ENCODE measurements at regions not wholly inside any gene's neighbourhood (a gene's known extent, or its start where the extent isn't known, plus 50 kb on each side); places are given as distances from the start of the nearest gene placed in this dataset.

- no peaks in the 10 kb centered on the region for H3K27me3 ChIP-seq (ENCODE audit: control insufficient read depth in 1 of 2, insufficient read depth in 2 of 2, low read length in 2 of 2)
- H3K4me3 ChIP-seq (ENCODE audit: low read depth in 1 of 2, low read length in 2 of 2): no peak overlapping the region
- no peak overlapping the region for H3K9ac ChIP-seq (ENCODE audit: low read length)
- no peaks in the 10 kb centered on the region for H3K36me3 ChIP-seq (ENCODE audit: insufficient read depth, low read length)
- H3K9me3 ChIP-seq (ENCODE audit: low read length): no peaks in the 10 kb centered on the region
- no peaks in the 10 kb centered on the region for H3K4me1 ChIP-seq (ENCODE audit: insufficient read depth, low read length)
- no peak overlapping the region for H3K27ac ChIP-seq (ENCODE audit: low read depth, low read length)
Measured at GRCh38 chr6:51336185-51336584, 517.5 kb downstream of the TFAP2B start.

- Histone ChIP-seq H3K36me3 (ENCODE audit: insufficient read depth, low read length) (no peaks in the 10 kb centered on the region), H3K4me1 (ENCODE audit: insufficient read depth, low read length) (no peaks in the 10 kb centered on the region), H3K9me3 (ENCODE audit: low read length) (no peaks in the 10 kb centered on the region), H3K27ac (ENCODE audit: low read depth, low read length) (no peak overlapping the region), H3K9ac (ENCODE audit: low read length) (no peak overlapping the region), H3K27me3 (ENCODE audit: control insufficient read depth in 1 of 2, insufficient read depth in 2 of 2, low read length in 2 of 2) (no peaks in the 10 kb centered on the region), H3K4me3 (ENCODE audit: low read depth in 1 of 2, low read length in 2 of 2) (no peak overlapping the region)
Measured at GRCh38 chr6:51337277-51337676, 518.6 kb downstream of the TFAP2B start.

GRCh38 chr6:51339108-51339507 lies 520.4 kb downstream of the TFAP2B start:
- Histone ChIP-seq H3K9ac (ENCODE audit: low read length) (no peak overlapping the region), H3K27me3 (ENCODE audit: control insufficient read depth in 1 of 2, insufficient read depth in 2 of 2, low read length in 2 of 2) (no peaks in the 10 kb centered on the region), H3K36me3 (ENCODE audit: insufficient read depth, low read length) (no peaks in the 10 kb centered on the region), H3K9me3 (ENCODE audit: low read length) (no peaks in the 10 kb centered on the region), H3K4me3 (ENCODE audit: low read depth in 1 of 2, low read length in 2 of 2) (no peak overlapping the region), H3K27ac (ENCODE audit: low read depth, low read length) (no peak overlapping the region), H3K4me1 (ENCODE audit: insufficient read depth, low read length) (no peaks in the 10 kb centered on the region)

- H3K27ac ChIP-seq (ENCODE audit: low read depth, low read length): no peak overlapping the region
- no peaks in the 10 kb centered on the region for H3K4me1 ChIP-seq (ENCODE audit: insufficient read depth, low read length)
- H3K36me3 ChIP-seq (ENCODE audit: insufficient read depth, low read length): no peaks in the 10 kb centered on the region
- H3K9me3 ChIP-seq (ENCODE audit: low read length): no peaks in the 10 kb centered on the region
- no peak overlapping the region for H3K9ac ChIP-seq (ENCODE audit: low read length)
- H3K27me3 ChIP-seq (ENCODE audit: control insufficient read depth in 1 of 2, insufficient read depth in 2 of 2, low read length in 2 of 2): no peaks in the 10 kb centered on the region
- H3K4me3 ChIP-seq (ENCODE audit: low read depth in 1 of 2, low read length in 2 of 2): no peak overlapping the region
Measured at GRCh38 chr6:51339728-51340127, 521.1 kb downstream of the TFAP2B start.

- H3K4me3 ChIP-seq (ENCODE audit: low read depth in 1 of 2, low read length in 2 of 2): no peak overlapping the region
- H3K9me3 ChIP-seq (ENCODE audit: low read length): no peaks in the 10 kb centered on the region
- no peak overlapping the region for H3K9ac ChIP-seq (ENCODE audit: low read length)
- H3K27ac ChIP-seq (ENCODE audit: low read depth, low read length): no peak overlapping the region
- no peaks in the 10 kb centered on the region for H3K36me3 ChIP-seq (ENCODE audit: insufficient read depth, low read length)
- no peaks in the 10 kb centered on the region for H3K4me1 ChIP-seq (ENCODE audit: insufficient read depth, low read length)
- H3K27me3 ChIP-seq (ENCODE audit: control insufficient read depth in 1 of 2, insufficient read depth in 2 of 2, low read length in 2 of 2): no peaks in the 10 kb centered on the region
Measured at GRCh38 chr6:51342393-51342792, 523.7 kb downstream of the TFAP2B start.

- H3K4me1 ChIP-seq (ENCODE audit: insufficient read depth, low read length): no peaks in the 10 kb centered on the region
- H3K4me3 ChIP-seq (ENCODE audit: low read depth in 1 of 2, low read length in 2 of 2): no peak overlapping the region
- no peaks in the 10 kb centered on the region for H3K36me3 ChIP-seq (ENCODE audit: insufficient read depth, low read length)
- H3K9ac ChIP-seq (ENCODE audit: low read length): no peak overlapping the region
- H3K27ac ChIP-seq (ENCODE audit: low read depth, low read length): no peak overlapping the region
- no peaks in the 10 kb centered on the region for H3K9me3 ChIP-seq (ENCODE audit: low read length)
- no peaks in the 10 kb centered on the region for H3K27me3 ChIP-seq (ENCODE audit: control insufficient read depth in 1 of 2, insufficient read depth in 2 of 2, low read length in 2 of 2)
Measured at GRCh38 chr6:51349857-51350256, 531.2 kb downstream of the TFAP2B start.

GRCh38 chr6:51350308-51350904 lies 531.7 kb downstream of the TFAP2B start:
- no peak overlapping the region for H3K27ac ChIP-seq (ENCODE audit: low read depth, low read length)
- no peaks in the 10 kb centered on the region for H3K4me1 ChIP-seq (ENCODE audit: insufficient read depth, low read length)
- no peak overlapping the region for H3K4me3 ChIP-seq (ENCODE audit: low read depth in 1 of 2, low read length in 2 of 2)
- no peak overlapping the region for H3K9ac ChIP-seq (ENCODE audit: low read length)
- no peaks in the 10 kb centered on the region for H3K27me3 ChIP-seq (ENCODE audit: control insufficient read depth in 1 of 2, insufficient read depth in 2 of 2, low read length in 2 of 2)
- no peaks in the 10 kb centered on the region for H3K9me3 ChIP-seq (ENCODE audit: low read length)
- H3K36me3 ChIP-seq (ENCODE audit: insufficient read depth, low read length): no peaks in the 10 kb centered on the region

GRCh38 chr6:51352506-51353029 lies 533.9 kb downstream of the TFAP2B start:
- H3K27me3 ChIP-seq (ENCODE audit: control insufficient read depth in 1 of 2, insufficient read depth in 2 of 2, low read length in 2 of 2): no peaks in the 10 kb centered on the region
- H3K27ac ChIP-seq (ENCODE audit: low read depth, low read length): no peak overlapping the region
- no peaks in the 10 kb centered on the region for H3K4me1 ChIP-seq (ENCODE audit: insufficient read depth, low read length)
- no peak overlapping the region for H3K9ac ChIP-seq (ENCODE audit: low read length)
- no peaks in the 10 kb centered on the region for H3K36me3 ChIP-seq (ENCODE audit: insufficient read depth, low read length)
- no peak overlapping the region for H3K4me3 ChIP-seq (ENCODE audit: low read depth in 1 of 2, low read length in 2 of 2)
- H3K9me3 ChIP-seq (ENCODE audit: low read length): no peaks in the 10 kb centered on the region

- Histone ChIP-seq H3K36me3 (ENCODE audit: insufficient read depth, low read length) (no peaks in the 10 kb centered on the region), H3K27ac (ENCODE audit: low read depth, low read length) (no peak overlapping the region), H3K9ac (ENCODE audit: low read length) (no peak overlapping the region), H3K9me3 (ENCODE audit: low read length) (no peaks in the 10 kb centered on the region), H3K4me3 (ENCODE audit: low read depth in 1 of 2, low read length in 2 of 2) (no peak overlapping the region), H3K27me3 (ENCODE audit: control insufficient read depth in 1 of 2, insufficient read depth in 2 of 2, low read length in 2 of 2) (no peaks in the 10 kb centered on the region), H3K4me1 (ENCODE audit: insufficient read depth, low read length) (no peaks in the 10 kb centered on the region)
Measured at GRCh38 chr6:51360287-51360686, 541.6 kb downstream of the TFAP2B start.

- no peaks in the 10 kb centered on the region for H3K27me3 ChIP-seq (ENCODE audit: control insufficient read depth in 1 of 2, insufficient read depth in 2 of 2, low read length in 2 of 2)
- no peak overlapping the region for H3K27ac ChIP-seq (ENCODE audit: low read depth, low read length)
- no peak overlapping the region for H3K4me3 ChIP-seq (ENCODE audit: low read depth in 1 of 2, low read length in 2 of 2)
- no peaks in the 10 kb centered on the region for H3K36me3 ChIP-seq (ENCODE audit: insufficient read depth, low read length)
- H3K4me1 ChIP-seq (ENCODE audit: insufficient read depth, low read length): no peaks in the 10 kb centered on the region
- H3K9me3 ChIP-seq (ENCODE audit: low read length): no peaks in the 10 kb centered on the region
- no peak overlapping the region for H3K9ac ChIP-seq (ENCODE audit: low read length)
Measured at GRCh38 chr6:51365566-51365965, 546.9 kb downstream of the TFAP2B start.

- no peaks in the 10 kb centered on the region for H3K4me1 ChIP-seq (ENCODE audit: insufficient read depth, low read length)
- H3K27me3 ChIP-seq (ENCODE audit: control insufficient read depth in 1 of 2, insufficient read depth in 2 of 2, low read length in 2 of 2): no peaks in the 10 kb centered on the region
- no peak overlapping the region for H3K4me3 ChIP-seq (ENCODE audit: low read depth in 1 of 2, low read length in 2 of 2)
- H3K27ac ChIP-seq (ENCODE audit: low read depth, low read length): no peak overlapping the region
- H3K9ac ChIP-seq (ENCODE audit: low read length): no peak overlapping the region
- H3K36me3 ChIP-seq (ENCODE audit: insufficient read depth, low read length): no peaks in the 10 kb centered on the region
- H3K9me3 ChIP-seq (ENCODE audit: low read length): no peaks in the 10 kb centered on the region
Measured at GRCh38 chr6:51369485-51369884, 550.8 kb downstream of the TFAP2B start.

GRCh38 chr6:51382847-51383246 lies 564.2 kb downstream of the TFAP2B start:
- no peaks in the 10 kb centered on the region for H3K27me3 ChIP-seq (ENCODE audit: control insufficient read depth in 1 of 2, insufficient read depth in 2 of 2, low read length in 2 of 2)
- H3K9ac ChIP-seq (ENCODE audit: low read length): no peak overlapping the region
- H3K4me1 ChIP-seq (ENCODE audit: insufficient read depth, low read length): no peaks in the 10 kb centered on the region
- no peak overlapping the region for H3K4me3 ChIP-seq (ENCODE audit: low read depth in 1 of 2, low read length in 2 of 2)
- no peak overlapping the region for H3K27ac ChIP-seq (ENCODE audit: low read depth, low read length)
- no peaks in the 10 kb centered on the region for H3K9me3 ChIP-seq (ENCODE audit: low read length)
- H3K36me3 ChIP-seq (ENCODE audit: insufficient read depth, low read length): no peaks in the 10 kb centered on the region

Measured in muscle layer of colon (tissue), 2 donors.